CD14-positive monocyte (primary cell): ENCODE measurements at regions not wholly inside any gene's neighbourhood (a gene's known extent, or its start where the extent isn't known, plus 50 kb on each side); places are given as distances from the start of the nearest gene placed in this dataset.

Experiments used
- DNase-seq, 3 donors: peaks; one replicate each; pipeline ENCODE4 v3.0.0-alpha.2; 2011 to 2022
- H2AFZ ChIP-seq: 2 replicates; pipeline ENCODE4 v1.6.0; 2012; ENCODE audit warnings: mild to moderate bottlenecking, low read depth, low read length, inconsistent platforms; ENCODE audit not compliant: insufficient read depth, poor library complexity, severe bottlenecking
- H3K27ac ChIP-seq, 2 donors: 1 replicate in 1 of 2; 2 replicates in 1 of 2; pipeline ENCODE4 v1.5.1; 2012 to 2013; ENCODE audit warnings: low read length in 2 of 2, control low read depth in 1 of 2, inconsistent platforms in 1 of 2, low read depth in 1 of 2, mild to moderate bottlenecking in 1 of 2
- H3K27me3 ChIP-seq, 2 donors: one replicate each; pipeline versions ENCODE4 v1.6.0 to v1.6.1; 2011 to 2013; ENCODE audit warnings: low read length in 2 of 2; ENCODE audit not compliant: control insufficient read depth in 2 of 2, insufficient read depth in 2 of 2
- H3K36me3 ChIP-seq, 2 donors: replicated peaks in 1 of 2; 1 replicate in 1 of 2; 2 replicates in 1 of 2; pipeline versions ENCODE4 v1.5.1 to v1.6.1; 2012 to 2013; ENCODE audit warnings: low read length in 2 of 2, control low read depth in 1 of 2, inconsistent platforms in 1 of 2, mild to moderate bottlenecking in 1 of 2; ENCODE audit not compliant: insufficient read depth in 2 of 2, control insufficient read depth in 1 of 2
- H3K4me1 ChIP-seq, 2 donors: 1 replicate in 1 of 2; 2 replicates in 1 of 2; pipeline versions ENCODE4 v1.5.1 to v1.6.1; 2012 to 2013; ENCODE audit warnings: low read length in 2 of 2, control low read depth in 1 of 2, inconsistent platforms in 1 of 2, mild to moderate bottlenecking in 1 of 2, moderate library complexity in 1 of 2; ENCODE audit not compliant: insufficient read depth in 2 of 2, control insufficient read depth in 1 of 2
- H3K4me2 ChIP-seq: replicated peaks from 2 replicates; pipeline ENCODE3; 2012; ENCODE audit warnings: low read length, moderate library complexity, mild to moderate bottlenecking; ENCODE audit not compliant: poor library complexity, severe bottlenecking; ENCODE audit errors: extremely low read depth
- H3K4me3 ChIP-seq, 3 experiments: fragments of 200-600 bp in 1 of 3; sonication (generic) in 1 of 3; replicated peaks in 1 of 3; 1 replicate in 2 of 3; 2 replicates in 1 of 3; pipeline ENCODE4 v1.5.1; 2011 to 2013; ENCODE audit warnings: low read length in 3 of 3, mild to moderate bottlenecking in 3 of 3, control low read depth in 2 of 3, low read depth in 2 of 3, inconsistent platforms in 1 of 3, moderate library complexity in 1 of 3
- H3K79me2 ChIP-seq: 2 replicates; pipeline ENCODE4 v1.6.0; 2012; ENCODE audit warnings: mild to moderate bottlenecking, control low read depth, inconsistent platforms, low read length, moderate library complexity; ENCODE audit not compliant: insufficient read depth
- H3K9ac ChIP-seq: 2 replicates; pipeline ENCODE4 v1.6.0; 2017; ENCODE audit warnings: low read length, mild to moderate bottlenecking; ENCODE audit not compliant: insufficient read depth, poor library complexity, severe bottlenecking
- H3K9me3 ChIP-seq, 2 donors: replicated peaks in 1 of 2; 1 replicate in 1 of 2; 2 replicates in 1 of 2; pipeline versions ENCODE4 v1.5.1 to v1.6.1; 2012 to 2013; ENCODE audit warnings: low read length in 2 of 2, control low read depth in 1 of 2; ENCODE audit not compliant: control insufficient read depth in 1 of 2, insufficient read depth in 1 of 2
- H4K20me1 ChIP-seq: 2 replicates; pipeline ENCODE4 v1.6.0; 2012; ENCODE audit warnings: mild to moderate bottlenecking, low read length, control low read depth, moderate library complexity; ENCODE audit not compliant: insufficient read depth
- H3K27ac Mint-ChIP-seq, 7 donors: one replicate each; pipeline ENCODE4 v1.8.0; 2020; ENCODE audit warnings: mild to moderate bottlenecking in 7 of 7, mixed read lengths in 7 of 7, moderate library complexity in 6 of 7, inconsistent platforms in 2 of 7
- H3K27me3 Mint-ChIP-seq, 3 donors: one replicate each; pipeline ENCODE4 v1.8.0; 2021 to 2022; ENCODE audit warnings: low read depth in 3 of 3, mild to moderate bottlenecking in 3 of 3, mixed read lengths in 3 of 3, moderate library complexity in 3 of 3, inconsistent platforms in 1 of 3
- H3K36me3 Mint-ChIP-seq, 2 donors: one replicate each; pipeline ENCODE4 v1.8.0; 2020; ENCODE audit warnings: mixed read lengths in 2 of 2, inconsistent platforms in 1 of 2, mild to moderate bottlenecking in 1 of 2
- H3K4me1 Mint-ChIP-seq: one replicate; pipeline ENCODE4 v1.8.0; 2020; ENCODE audit warnings: mild to moderate bottlenecking, mixed read lengths
- H3K4me3 Mint-ChIP-seq, 2 donors: one replicate each; pipeline ENCODE4 v1.8.0; 2020; ENCODE audit warnings: mild to moderate bottlenecking in 2 of 2, mixed read lengths in 2 of 2, moderate library complexity in 1 of 2
- H3K9me3 Mint-ChIP-seq, 7 donors: one replicate each; pipeline ENCODE4 v1.8.0; 2020 to 2022; ENCODE audit warnings: mixed read lengths in 7 of 7, mild to moderate bottlenecking in 6 of 7, moderate library complexity in 6 of 7, inconsistent platforms in 2 of 7
- WGBS: methylation state at CpG from one replicate; pipeline ENCODE4 v1.1.5; 2013; ENCODE audit warnings: missing lambda C conversion rate; ENCODE audit not compliant: insufficient coverage; 5-methylcytosine and 5-hydroxymethylcytosine counted together
- intact Hi-C, 2 donors: fragments of 100-400 bp; cut with micrococcal nuclease; formaldehyde crosslinking; loops; one replicate each; pipeline versions ENCODE4 v1.15.0 to v1.15.1; 2023
- TF ChIP-seq, protein P1 (sequence below): fragments of 200-600 bp; IDR thresholded peaks from one replicate; pipeline ENCODE4 v1.8.0; 2022; ENCODE audit warnings: antibody characterized with exemption, mild to moderate bottlenecking

GRCh38 chr4:27100713-27101112 lies 240.1 kb downstream of the STIM2 start:
- H3K27ac ChIP-seq = no peak overlapping the region
- H3K4me3 Mint-ChIP-seq = no peak overlapping the region
- H3K4me3 ChIP-seq = no peak overlapping the region
- intact Hi-C loops = no loop called here
- H3K9me3 ChIP-seq = no peaks in the 10 kb centered on the region
- TF ChIP-seq, protein P1, sequence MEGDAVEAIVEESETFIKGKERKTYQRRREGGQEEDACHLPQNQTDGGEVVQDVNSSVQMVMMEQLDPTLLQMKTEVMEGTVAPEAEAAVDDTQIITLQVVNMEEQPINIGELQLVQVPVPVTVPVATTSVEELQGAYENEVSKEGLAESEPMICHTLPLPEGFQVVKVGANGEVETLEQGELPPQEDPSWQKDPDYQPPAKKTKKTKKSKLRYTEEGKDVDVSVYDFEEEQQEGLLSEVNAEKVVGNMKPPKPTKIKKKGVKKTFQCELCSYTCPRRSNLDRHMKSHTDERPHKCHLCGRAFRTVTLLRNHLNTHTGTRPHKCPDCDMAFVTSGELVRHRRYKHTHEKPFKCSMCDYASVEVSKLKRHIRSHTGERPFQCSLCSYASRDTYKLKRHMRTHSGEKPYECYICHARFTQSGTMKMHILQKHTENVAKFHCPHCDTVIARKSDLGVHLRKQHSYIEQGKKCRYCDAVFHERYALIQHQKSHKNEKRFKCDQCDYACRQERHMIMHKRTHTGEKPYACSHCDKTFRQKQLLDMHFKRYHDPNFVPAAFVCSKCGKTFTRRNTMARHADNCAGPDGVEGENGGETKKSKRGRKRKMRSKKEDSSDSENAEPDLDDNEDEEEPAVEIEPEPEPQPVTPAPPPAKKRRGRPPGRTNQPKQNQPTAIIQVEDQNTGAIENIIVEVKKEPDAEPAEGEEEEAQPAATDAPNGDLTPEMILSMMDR = no peak
- no peak for DNase-seq
- no peaks in the 10 kb centered on the region for H3K27me3 ChIP-seq
- H3K9ac ChIP-seq = no peak overlapping the region
- H3K36me3 Mint-ChIP-seq = no peaks in the 10 kb centered on the region
- H3K79me2 ChIP-seq = no peaks in the 10 kb centered on the region
- H3K4me1 ChIP-seq = no peaks in the 10 kb centered on the region
- no peak overlapping the region for H2AFZ ChIP-seq
- peaks cover 3% of the 10 kb centered on the region for H3K4me1 Mint-ChIP-seq
- peaks cover 0 to 4% (median 0%) of the 10 kb centered on the region in 7 donors for H3K9me3 Mint-ChIP-seq
- H3K27ac Mint-ChIP-seq = no peak overlapping the region
- no peaks in the 10 kb centered on the region for H4K20me1 ChIP-seq
- 88% methylated on average over 7 of the region's 10 CpGs for WGBS
- no peaks in the 10 kb centered on the region for H3K36me3 ChIP-seq
- H3K27me3 Mint-ChIP-seq = peaks cover 9 to 17% (median 13%) of the 10 kb centered on the region in 3 donors
- H3K4me2 ChIP-seq = no peak overlapping the region

- H2AFZ ChIP-seq = no peak overlapping the region
- Mint-ChIP-seq H3K27me3 (peaks cover 9 to 17% (median 11%) of the 10 kb centered on the region in 3 donors), H3K36me3 (no peaks in the 10 kb centered on the region), H3K4me1 (peaks cover 3% of the 10 kb centered on the region), H3K4me3 (no peak overlapping the region), H3K9me3 (peaks cover 0 to 4% (median 0%) of the 10 kb centered on the region in 7 donors), H3K27ac (no peak overlapping the region)
- H3K4me1 ChIP-seq = no peaks in the 10 kb centered on the region
- H3K9me3 ChIP-seq = no peaks in the 10 kb centered on the region
- no peak overlapping the region for H3K4me3 ChIP-seq
- intact Hi-C loops = no loop called here
- TF ChIP-seq, protein P1 = no peak
- H3K79me2 ChIP-seq = no peaks in the 10 kb centered on the region
- H3K27ac ChIP-seq = no peak overlapping the region
- no peak overlapping the region for H3K9ac ChIP-seq
- no peaks in the 10 kb centered on the region for H3K27me3 ChIP-seq
- H3K4me2 ChIP-seq = no peak overlapping the region
- no peaks in the 10 kb centered on the region for H4K20me1 ChIP-seq
- no peaks in the 10 kb centered on the region for H3K36me3 ChIP-seq
- whole genome bisulfite sequencing = no CpG with 5 or more reads among the region's 12 CpGs
- DNase-seq = no peak
These were observed 240.5 kb downstream of the STIM2 start for GRCh38 chr4:27101126-27101525.
